PC-9 (cell line): ENCODE measurements at regions not wholly inside any gene's neighbourhood (a gene's known extent, or its start where the extent isn't known, plus 50 kb on each side); places are given as distances from the start of the nearest gene placed in this dataset.

Source experiments
- BruUV-seq: library from RNA; stranded (reverse); fragments of 400-500 nt; replicated peaks from 2 replicates; lab custom pipeline; 2021; lab: Mats Ljungman, UMichigan
- CTCF ChIA-PET: fragments of 300-600 bp; sonication (Branson Sonifier 250); formaldehyde crosslinking; loops from one replicate; lab custom pipeline; 2022; ENCODE audit warnings: antibody characterized with exemption; lab: Charles Lee
- POLR2A ChIA-PET: fragments of 300-600 bp; sonication (Branson Sonifier 250); formaldehyde crosslinking; loops from one replicate; lab custom pipeline; 2022; ENCODE audit warnings: antibody characterized with exemption; ENCODE audit not compliant: unreplicated experiment; lab: Charles Lee
- DNase-seq, 2 experiments: peaks; one replicate each; pipeline versions ENCODE4 v3.0.0 to v3.0.0-alpha.2; 2015 to 2022; ENCODE audit warnings: mixed read lengths in 1 of 2
- H2AFZ ChIP-seq: fragments of 200-600 bp; sonication (generic); 2 replicates; pipeline ENCODE4 v1.8.1; 2017; ENCODE audit warnings: antibody characterized with exemption
- H3F3A ChIP-seq: fragments of 200-600 bp; sonication (generic); 2 replicates; pipeline ENCODE4 v1.8.1; 2017; ENCODE audit warnings: antibody characterized with exemption, mild to moderate bottlenecking, low read depth; ENCODE audit not compliant: insufficient read depth
- H3K27ac ChIP-seq: fragments of 200-600 bp; sonication (generic); 2 replicates; pipeline ENCODE4 v1.6.1; 2016; ENCODE audit warnings: mixed run types
- H3K27me3 ChIP-seq: fragments of 200-600 bp; sonication (generic); 2 replicates; pipeline ENCODE4 v1.6.1; 2016; ENCODE audit warnings: low read depth, mixed run types; ENCODE audit not compliant: insufficient read depth
- H3K36me3 ChIP-seq: fragments of 200-600 bp; sonication (generic); 2 replicates; pipeline ENCODE4 v1.6.1; 2016; ENCODE audit warnings: low read depth, mixed run types
- H3K4me1 ChIP-seq: fragments of 200-600 bp; sonication (generic); replicated peaks from 2 replicates; pipeline ENCODE4 v1.6.1; 2016; ENCODE audit warnings: mixed run types; ENCODE audit not compliant: insufficient read depth
- H3K4me2 ChIP-seq: fragments of 200-600 bp; sonication (generic); 2 replicates; pipeline ENCODE4 v1.6.1; 2017; ENCODE audit warnings: mixed run types
- H3K4me3 ChIP-seq: fragments of 200-600 bp; sonication (generic); 2 replicates; pipeline ENCODE4 v1.6.1; 2016; ENCODE audit warnings: mixed run types
- H3K79me2 ChIP-seq: fragments of 200-600 bp; sonication (generic); 2 replicates; pipeline ENCODE4 v1.6.1; 2017; ENCODE audit warnings: low read depth, mixed run types
- H3K9me2 ChIP-seq: fragments of 200-600 bp; sonication (generic); 2 replicates; pipeline ENCODE4 v1.8.1; 2017; ENCODE audit warnings: mild to moderate bottlenecking; ENCODE audit not compliant: insufficient read depth
- H3K9me3 ChIP-seq: fragments of 200-600 bp; sonication (generic); 2 replicates; pipeline ENCODE4 v1.8.1; 2016; ENCODE audit warnings: low read depth; ENCODE audit not compliant: insufficient read depth
- H4K20me1 ChIP-seq: fragments of 200-600 bp; sonication (generic); 2 replicates; pipeline ENCODE4 v1.8.1; 2017; ENCODE audit not compliant: insufficient read depth
- EZH2 ChIP-seq: fragments of 200-600 bp; sonication (generic); IDR thresholded peaks from 2 replicates; pipeline ENCODE4 v1.8.0; 2017; ENCODE audit warnings: antibody characterized with exemption, low read depth
- intact Hi-C: fragments of 100-400 bp; cut with micrococcal nuclease; formaldehyde crosslinking; loops from one replicate; pipeline ENCODE4 v1.10.0; 2022; ENCODE audit not compliant: unreplicated experiment
- TF ChIP-seq, protein P1 (sequence below): fragments of 200-600 bp; sonication (generic); conservative IDR thresholded peaks from 2 replicates; pipeline ENCODE4 v1.6.1; 2017; ENCODE audit warnings: mixed run types, antibody characterized with exemption, mild to moderate bottlenecking, moderate library complexity

DNA sequence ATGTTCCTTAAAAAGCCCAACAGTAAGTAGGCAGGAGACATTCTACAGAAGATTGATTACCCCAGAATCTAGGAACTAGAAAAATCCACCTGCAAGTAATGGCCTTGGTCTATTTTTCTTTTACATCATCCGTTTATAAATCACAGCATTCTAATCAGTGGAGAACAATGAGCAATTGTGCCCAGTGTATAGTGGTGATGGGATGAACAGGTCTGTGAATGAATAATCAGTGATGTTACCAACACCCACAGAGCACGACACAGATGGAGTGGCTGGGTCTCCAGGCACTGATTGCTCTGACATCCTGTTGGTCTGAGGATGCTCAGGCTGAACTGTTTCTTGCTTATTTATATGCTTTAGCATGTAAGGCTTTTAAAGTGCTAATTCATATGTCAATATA is 1251.2 kb upstream of the CDH8 start:
- POLR2A ChIA-PET = no interaction called here
- H3K4me3 ChIP-seq = no peak overlapping the region
- no peaks in the 10 kb centered on the region for H3F3A ChIP-seq
- intact Hi-C loops = loop anchor here (5.0 kb wide), 1 partner anchor 1060 kb away; no protein-coding TSS in a partner anchor
- H3K4me1 ChIP-seq = no peaks in the 10 kb centered on the region
- no peak overlapping the region for H2AFZ ChIP-seq
- no TSS peak for BruUV-seq
- TF ChIP-seq, protein P1, sequence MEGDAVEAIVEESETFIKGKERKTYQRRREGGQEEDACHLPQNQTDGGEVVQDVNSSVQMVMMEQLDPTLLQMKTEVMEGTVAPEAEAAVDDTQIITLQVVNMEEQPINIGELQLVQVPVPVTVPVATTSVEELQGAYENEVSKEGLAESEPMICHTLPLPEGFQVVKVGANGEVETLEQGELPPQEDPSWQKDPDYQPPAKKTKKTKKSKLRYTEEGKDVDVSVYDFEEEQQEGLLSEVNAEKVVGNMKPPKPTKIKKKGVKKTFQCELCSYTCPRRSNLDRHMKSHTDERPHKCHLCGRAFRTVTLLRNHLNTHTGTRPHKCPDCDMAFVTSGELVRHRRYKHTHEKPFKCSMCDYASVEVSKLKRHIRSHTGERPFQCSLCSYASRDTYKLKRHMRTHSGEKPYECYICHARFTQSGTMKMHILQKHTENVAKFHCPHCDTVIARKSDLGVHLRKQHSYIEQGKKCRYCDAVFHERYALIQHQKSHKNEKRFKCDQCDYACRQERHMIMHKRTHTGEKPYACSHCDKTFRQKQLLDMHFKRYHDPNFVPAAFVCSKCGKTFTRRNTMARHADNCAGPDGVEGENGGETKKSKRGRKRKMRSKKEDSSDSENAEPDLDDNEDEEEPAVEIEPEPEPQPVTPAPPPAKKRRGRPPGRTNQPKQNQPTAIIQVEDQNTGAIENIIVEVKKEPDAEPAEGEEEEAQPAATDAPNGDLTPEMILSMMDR = no peak
- no peak for TF ChIP-seq EZH2
- H3K36me3 ChIP-seq = no peaks in the 10 kb centered on the region
- no peaks in the 10 kb centered on the region; the same call in 1 of the 2 replicates for H3K27me3 ChIP-seq
- no peak overlapping the region for H3K4me2 ChIP-seq
- H3K9me2 ChIP-seq = no peaks in the 10 kb centered on the region
- DNase-seq = no peak
- H3K79me2 ChIP-seq = no peaks in the 10 kb centered on the region
- H3K9me3 ChIP-seq = no peaks in the 10 kb centered on the region
- CTCF ChIA-PET = no interaction called here
- H4K20me1 ChIP-seq = no peaks in the 10 kb centered on the region
- no peak overlapping the region for H3K27ac ChIP-seq

DNA sequence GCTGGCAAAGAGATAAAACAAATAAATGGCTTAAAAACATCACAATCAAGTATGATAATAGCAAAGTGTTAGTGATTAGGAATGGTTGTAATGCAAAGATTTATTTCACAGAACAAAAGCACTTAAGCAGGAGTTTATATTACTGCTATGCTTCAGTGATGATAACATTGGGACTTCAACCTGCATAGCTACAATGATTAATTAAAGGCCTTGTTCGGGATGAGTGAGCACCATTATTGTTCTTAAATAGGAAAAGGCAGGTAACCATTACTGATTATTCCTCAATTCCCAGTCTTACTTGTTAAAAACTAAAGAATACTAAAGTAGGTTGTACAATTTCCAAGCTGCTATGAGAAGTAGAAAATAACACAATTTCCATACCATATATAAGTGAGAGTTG is 1247.5 kb upstream of the CDH8 start:
- Histone ChIP-seq H3K9me3 (no peaks in the 10 kb centered on the region), H3K9me2 (no peaks in the 10 kb centered on the region), H3K27ac (no peak overlapping the region), H3K4me1 (no peaks in the 10 kb centered on the region), H3K79me2 (no peaks in the 10 kb centered on the region), H3F3A (no peaks in the 10 kb centered on the region), H4K20me1 (no peaks in the 10 kb centered on the region), H3K27me3 (no peaks in the 10 kb centered on the region), H2AFZ (no peak overlapping the region), H3K4me3 (no peak overlapping the region), H3K4me2 (no peak overlapping the region), H3K36me3 (no peaks in the 10 kb centered on the region)
- intact Hi-C loops = no loop called here
- CTCF ChIA-PET = no interaction called here
- POLR2A ChIA-PET = no interaction called here
- BruUV-seq = no TSS peak
- TF ChIP-seq EZH2 = no peak
- TF ChIP-seq, protein P1 = no peak
- no peak for DNase-seq

DNA sequence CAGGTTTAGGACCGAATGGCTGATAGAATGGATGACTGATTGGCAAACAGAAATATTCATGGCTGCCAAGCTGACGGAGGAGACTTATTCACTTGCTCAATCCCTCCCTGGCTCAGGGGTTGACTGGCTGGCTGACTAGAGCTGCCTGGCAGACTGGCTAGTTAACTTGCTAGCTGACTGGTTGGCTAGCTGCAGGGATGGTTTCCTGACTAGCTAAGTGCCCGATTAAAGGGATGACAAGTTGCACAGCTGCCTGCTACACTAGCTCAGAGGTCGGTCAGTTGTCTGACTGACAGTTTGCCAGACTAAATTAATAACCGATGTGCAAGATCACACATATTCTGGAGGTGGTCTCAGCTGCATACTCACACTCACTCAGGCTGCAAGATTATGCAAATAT is 1208.4 kb upstream of the CDH8 start:
- H3K9me2 ChIP-seq = no peaks in the 10 kb centered on the region
- H4K20me1 ChIP-seq = no peaks in the 10 kb centered on the region
- no TSS peak for BruUV-seq
- ChIA-PET CTCF (no interaction called here), POLR2A (no interaction called here)
- H3F3A ChIP-seq = no peaks in the 10 kb centered on the region
- H3K9me3 ChIP-seq = no peaks in the 10 kb centered on the region
- no peak overlapping the region for H3K4me3 ChIP-seq
- no peak overlapping the region for H3K4me2 ChIP-seq
- no peaks in the 10 kb centered on the region for H3K36me3 ChIP-seq
- no peaks in the 10 kb centered on the region for H3K4me1 ChIP-seq
- H2AFZ ChIP-seq = no peak overlapping the region
- H3K27ac ChIP-seq = no peak overlapping the region
- DNase-seq = no peak
- no peak for TF ChIP-seq EZH2
- TF ChIP-seq, protein P1 = no peak
- no peaks in the 10 kb centered on the region for H3K27me3 ChIP-seq
- H3K79me2 ChIP-seq = no peaks in the 10 kb centered on the region
- intact Hi-C loops = no loop called here
